ENCODE measurements at regions not wholly inside any gene's neighbourhood (a gene's known extent, or its start where the extent isn't known, plus 50 kb on each side); places are given as distances from the start of the nearest gene placed in this dataset.

DNA sequence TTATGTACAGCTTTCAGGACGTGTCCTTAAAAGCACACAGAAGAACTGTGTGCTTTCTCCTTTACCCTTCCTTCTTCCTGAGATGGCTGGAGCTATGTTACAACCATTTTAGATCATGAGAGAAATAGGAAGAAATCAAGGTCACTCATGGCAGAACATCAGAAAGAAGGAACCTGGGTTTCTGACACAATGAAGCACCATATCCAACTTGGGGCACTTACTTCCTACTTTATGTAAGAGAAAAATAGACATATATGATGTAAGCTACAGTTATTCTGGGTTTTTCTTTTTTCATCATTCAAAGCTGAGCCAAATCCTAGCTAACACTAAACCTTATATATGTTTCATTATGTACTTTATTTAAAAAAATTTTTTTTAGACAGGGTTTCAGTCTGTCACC is 79.5 kb downstream of the FAM161A start:
- Histone ChIP-seq H3K36me3 (no peaks in the 10 kb centered on the region), H3K27ac (no peak overlapping the region), H3K27me3 (replicated peaks; ENCODE audit: insufficient read depth) (no peaks in the 10 kb centered on the region), H3K4me3 (no peak overlapping the region), H3K4me1 (ENCODE audit: control insufficient read depth in 1 of 2, low read depth in 2 of 2) (no peaks in the 10 kb centered on the region), H3K9me3 (no peaks in the 10 kb centered on the region)
- ATAC-seq (ENCODE audit: insufficient number of reproducible peaks, low FRiP score, low read depth) (no peak), DNase-seq (ENCODE audit: low spot score) (no peak)
- TF ChIP-seq CTCF (IDR thresholded peaks at IDR 0.05): no peak

- TF ChIP-seq CTCF (IDR thresholded peaks at IDR 0.05): no peak
- H3K9me3 ChIP-seq: no peaks in the 10 kb centered on the region
- no peak overlapping the region for H3K4me3 ChIP-seq
- ATAC-seq (ENCODE audit: insufficient number of reproducible peaks, low FRiP score, low read depth): no peak
- H3K27me3 ChIP-seq (replicated peaks; ENCODE audit: insufficient read depth): no peaks in the 10 kb centered on the region
- H3K36me3 ChIP-seq: no peaks in the 10 kb centered on the region
- H3K4me1 ChIP-seq (ENCODE audit: control insufficient read depth in 1 of 2, low read depth in 2 of 2): no peaks in the 10 kb centered on the region
- DNase-seq (ENCODE audit: low spot score): no peak
- no peak overlapping the region for H3K27ac ChIP-seq
These were observed 81.7 kb downstream of the FAM161A start for GRCh38 chr2:61771904-61772845.

- TF ChIP-seq CTCF (IDR thresholded peaks at IDR 0.05): no peak
- Histone ChIP-seq H3K36me3 (no peaks in the 10 kb centered on the region), H3K9me3 (no peaks in the 10 kb centered on the region), H3K4me1 (ENCODE audit: control insufficient read depth in 1 of 2, low read depth in 2 of 2) (no peaks in the 10 kb centered on the region), H3K4me3 (no peak overlapping the region), H3K27ac (no peak overlapping the region), H3K27me3 (replicated peaks; ENCODE audit: insufficient read depth) (no peaks in the 10 kb centered on the region)
- DNase-seq (ENCODE audit: low spot score) (no peak), ATAC-seq (ENCODE audit: insufficient number of reproducible peaks, low FRiP score, low read depth) (no peak)
These were observed 83.1 kb downstream of the FAM161A start for GRCh38 chr2:61770746-61771145.

DNA sequence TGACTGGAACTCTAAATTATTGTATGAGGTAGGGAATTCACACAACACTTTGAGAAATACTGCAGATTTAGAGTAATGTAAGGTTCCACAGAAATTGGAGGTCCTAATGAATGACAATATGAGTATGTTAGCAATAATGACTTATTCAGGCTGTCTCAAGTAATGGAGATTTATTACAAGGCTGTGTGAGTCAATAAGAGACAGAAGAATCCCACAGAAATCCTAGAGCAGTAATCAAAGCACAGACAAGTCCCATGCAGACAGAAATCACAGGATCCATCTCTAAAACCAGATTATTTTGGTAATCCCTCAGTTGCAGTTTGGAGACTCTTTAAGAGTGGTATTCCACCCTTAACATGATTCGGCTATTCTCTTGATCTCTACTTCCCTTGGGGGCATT is 83.6 kb downstream of the FAM161A start:
- Histone ChIP-seq H3K4me3 (no peak overlapping the region), H3K4me1 (ENCODE audit: control insufficient read depth in 1 of 2, low read depth in 2 of 2) (no peaks in the 10 kb centered on the region), H3K27me3 (replicated peaks; ENCODE audit: insufficient read depth) (no peaks in the 10 kb centered on the region), H3K36me3 (no peaks in the 10 kb centered on the region), H3K27ac (no peak overlapping the region), H3K9me3 (no peaks in the 10 kb centered on the region)
- ATAC-seq (ENCODE audit: insufficient number of reproducible peaks, low FRiP score, low read depth) (no peak), DNase-seq (ENCODE audit: low spot score) (no peak)
- no peak for TF ChIP-seq CTCF (IDR thresholded peaks at IDR 0.05)

DNA sequence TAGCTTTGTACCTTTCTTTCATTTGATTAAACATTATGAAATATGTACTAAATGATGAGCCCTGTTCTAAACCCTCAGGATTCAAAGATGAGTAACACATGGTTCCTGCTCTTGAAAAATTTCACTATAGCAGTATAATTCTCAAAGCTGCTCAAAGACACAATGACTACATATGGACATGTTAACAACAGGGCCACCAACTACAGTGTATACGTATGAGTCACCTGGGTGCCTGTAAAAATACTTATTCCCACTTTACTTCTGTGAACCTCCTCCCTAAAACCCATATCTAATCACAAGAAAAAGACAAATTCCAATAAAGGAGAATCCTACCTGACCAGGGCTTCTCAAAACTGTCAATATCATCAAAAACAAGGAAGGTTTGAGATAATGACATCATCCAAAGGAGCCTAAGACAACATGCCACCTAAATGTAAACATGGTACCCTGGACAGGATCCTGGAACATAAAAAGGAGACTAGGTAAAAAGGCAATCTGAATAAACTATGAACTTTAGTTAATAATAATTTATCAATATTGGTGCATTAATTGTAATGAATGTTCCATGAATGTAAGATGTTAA is 84.7 kb downstream of the FAM161A start:
- H3K27ac ChIP-seq: no peak overlapping the region
- no peak for TF ChIP-seq CTCF (IDR thresholded peaks at IDR 0.05)
- no peak overlapping the region for H3K4me3 ChIP-seq
- H3K27me3 ChIP-seq (replicated peaks; ENCODE audit: insufficient read depth): no peaks in the 10 kb centered on the region
- H3K4me1 ChIP-seq (ENCODE audit: control insufficient read depth in 1 of 2, low read depth in 2 of 2): no peaks in the 10 kb centered on the region
- DNase-seq (ENCODE audit: low spot score) (no peak), ATAC-seq (ENCODE audit: insufficient number of reproducible peaks, low FRiP score, low read depth) (no peak)
- H3K9me3 ChIP-seq: peaks cover 3% of the 10 kb centered on the region
- H3K36me3 ChIP-seq: no peaks in the 10 kb centered on the region
